Suprapubic skin (tissue), 4 donors: ENCODE measurements at regions not wholly inside any gene's neighbourhood (a gene's known extent, or its start where the extent isn't known, plus 50 kb on each side); places are given as distances from the start of the nearest gene placed in this dataset.

Experiments used
- DNase-seq, 2 donors: peaks; one replicate each; pipeline ENCODE4 v3.0.0-alpha.2; 2019; ENCODE audit warnings: low spot score in 2 of 2
- H3K27ac ChIP-seq: fragments of 200-600 bp; sonication (generic); one replicate; pipeline ENCODE4 v1.5.1; 2019
- H3K27me3 ChIP-seq: fragments of 200-600 bp; sonication (generic); one replicate; pipeline ENCODE4 v1.5.1; 2019
- H3K36me3 ChIP-seq: fragments of 200-600 bp; sonication (generic); one replicate; pipeline ENCODE4 v1.5.1; 2019
- H3K4me1 ChIP-seq: fragments of 200-600 bp; sonication (generic); one replicate; pipeline ENCODE4 v1.5.1; 2019
- H3K4me3 ChIP-seq: fragments of 200-600 bp; sonication (generic); one replicate; pipeline ENCODE4 v1.5.1; 2019; ENCODE audit warnings: mild to moderate bottlenecking
- H3K9me3 ChIP-seq: fragments of 200-600 bp; sonication (generic); one replicate; pipeline ENCODE4 v1.5.1; 2019
- CTCF ChIP-seq, 2 donors: fragments of 200-600 bp in 1 of 2; fragments of 450-650 bp in 1 of 2; sonication (generic) in 1 of 2; IDR thresholded peaks; one replicate each; pipeline ENCODE4 v1.5.1; 2016 to 2019; ENCODE audit warnings: antibody characterized with exemption in 2 of 2, mild to moderate bottlenecking in 1 of 2, moderate library complexity in 1 of 2
- EP300 ChIP-seq: sonication (generic); formaldehyde crosslinking; IDR thresholded peaks from one replicate; pipeline ENCODE4 v1.6.1; 2017; ENCODE audit warnings: antibody characterized with exemption
- POLR2A ChIP-seq, 2 donors: fragments of 450-650 bp; IDR thresholded peaks; one replicate each; pipeline ENCODE4 v1.6.1; 2017; ENCODE audit warnings: antibody characterized with exemption in 2 of 2, mild to moderate bottlenecking in 2 of 2, moderate library complexity in 2 of 2
- POLR2AphosphoS5 ChIP-seq, 3 donors: sonication (generic); formaldehyde crosslinking; IDR thresholded peaks; one replicate each; pipeline ENCODE4 v1.6.1; 2017; ENCODE audit warnings: antibody characterized with exemption in 3 of 3
- WGBS: methylation state at CpG from one replicate; pipeline ENCODE4 v1.1.5; 2018; 5-methylcytosine and 5-hydroxymethylcytosine counted together

GRCh38 chr3:166201476-166201875, 364.3 kb upstream of the BCHE start:
- Histone ChIP-seq H3K36me3 (no peaks in the 10 kb centered on the region), H3K27me3 (no peaks in the 10 kb centered on the region), H3K4me3 (no peak overlapping the region), H3K9me3 (no peaks in the 10 kb centered on the region), H3K4me1 (no peaks in the 10 kb centered on the region), H3K27ac (no peak overlapping the region)
- 65% methylated on average over 3 of the region's 3 CpGs for WGBS
- DNase-seq: no peak
- no peak for TF ChIP-seq POLR2A (IDR thresholded peaks at IDR 0.05)
- TF ChIP-seq POLR2AphosphoS5 (IDR thresholded peaks at IDR 0.05): no peak
- no peak for TF ChIP-seq CTCF (IDR thresholded peaks at IDR 0.05)
- TF ChIP-seq EP300: no peak

GRCh38 chr3:166199491-166199890, 362.3 kb upstream of the BCHE start:
- no peak for TF ChIP-seq EP300
- no peak for TF ChIP-seq POLR2A (IDR thresholded peaks at IDR 0.05)
- TF ChIP-seq CTCF (IDR thresholded peaks at IDR 0.05): no peak
- no peak for TF ChIP-seq POLR2AphosphoS5 (IDR thresholded peaks at IDR 0.05)
- Histone ChIP-seq H3K27me3 (no peaks in the 10 kb centered on the region), H3K4me1 (no peaks in the 10 kb centered on the region), H3K27ac (no peak overlapping the region), H3K4me3 (no peak overlapping the region), H3K9me3 (no peaks in the 10 kb centered on the region), H3K36me3 (no peaks in the 10 kb centered on the region)
- DNase-seq: no peak

- TF ChIP-seq POLR2A (IDR thresholded peaks at IDR 0.05) (no peak), EP300 (no peak), CTCF (IDR thresholded peaks at IDR 0.05) (no peak), POLR2AphosphoS5 (IDR thresholded peaks at IDR 0.05) (no peak)
- no peak overlapping the region for H3K4me3 ChIP-seq
- no peaks in the 10 kb centered on the region for H3K36me3 ChIP-seq
- WGBS: 92% methylated on average over 2 of the region's 2 CpGs
- no peaks in the 10 kb centered on the region for H3K27me3 ChIP-seq
- H3K9me3 ChIP-seq: no peaks in the 10 kb centered on the region
- DNase-seq: no peak
- H3K4me1 ChIP-seq: no peaks in the 10 kb centered on the region
- H3K27ac ChIP-seq: no peak overlapping the region
Observed at GRCh38 chr3:166195808-166196207, 358.6 kb upstream of the BCHE start.

GRCh38 chr3:166191411-166191810, 354.2 kb upstream of the BCHE start:
- no peaks in the 10 kb centered on the region for H3K9me3 ChIP-seq
- H3K36me3 ChIP-seq: no peaks in the 10 kb centered on the region
- no peaks in the 10 kb centered on the region for H3K27me3 ChIP-seq
- no peaks in the 10 kb centered on the region for H3K4me1 ChIP-seq
- H3K4me3 ChIP-seq: no peak overlapping the region
- no peak overlapping the region for H3K27ac ChIP-seq
- DNase-seq: no peak
- 77% methylated on average over 2 of the region's 2 CpGs for WGBS
- no peak for TF ChIP-seq EP300
- TF ChIP-seq POLR2A (IDR thresholded peaks at IDR 0.05): no peak
- TF ChIP-seq CTCF (IDR thresholded peaks at IDR 0.05): no peak
- TF ChIP-seq POLR2AphosphoS5 (IDR thresholded peaks at IDR 0.05): no peak

GRCh38 chr3:166190360-166190759, 353.1 kb upstream of the BCHE start:
- 40% methylated on average over 1 of the region's 1 CpG for WGBS
- no peak for TF ChIP-seq EP300
- TF ChIP-seq CTCF (IDR thresholded peaks at IDR 0.05): no peak
- no peak for TF ChIP-seq POLR2A (IDR thresholded peaks at IDR 0.05)
- TF ChIP-seq POLR2AphosphoS5 (IDR thresholded peaks at IDR 0.05): no peak
- H3K4me3 ChIP-seq: no peak overlapping the region
- no peaks in the 10 kb centered on the region for H3K36me3 ChIP-seq
- H3K4me1 ChIP-seq: no peaks in the 10 kb centered on the region
- DNase-seq: no peak
- H3K27me3 ChIP-seq: no peaks in the 10 kb centered on the region
- no peak overlapping the region for H3K27ac ChIP-seq
- no peaks in the 10 kb centered on the region for H3K9me3 ChIP-seq
